SK-N-SH (cell line): ENCODE measurements at regions not wholly inside any gene's neighbourhood (a gene's known extent, or its start where the extent isn't known, plus 50 kb on each side); places are given as distances from the start of the nearest gene placed in this dataset.

Experiments used
- CTCF ChIA-PET: fragments of 300-600, 350-600 bp; formaldehyde crosslinking; extraction: SDS; loops from one replicate; lab custom pipeline; 2021; lab: Yijun Ruan, JAX
- POLR2A ChIA-PET: fragments of 350-600 bp; sonication (Branson Sonifier 250); formaldehyde crosslinking; extraction: SDS; loops from one replicate; lab custom pipeline; 2020; ENCODE audit warnings: antibody characterized with exemption, inconsistent platforms; lab: Yijun Ruan, JAX
- DNase-seq: peaks from one replicate; pipeline ENCODE4 v3.0.0; 2012
- H2AFZ ChIP-seq: fragments of 200-600 bp; sonication (generic); 2 replicates; pipeline ENCODE4 v1.8.1; 2016; ENCODE audit warnings: antibody characterized with exemption, mild to moderate bottlenecking, low read depth
- H3F3A ChIP-seq: fragments of 200-600 bp; sonication (generic); replicated peaks from 2 replicates; pipeline ENCODE3; 2016; ENCODE audit warnings: antibody characterized with exemption, mild to moderate bottlenecking; ENCODE audit not compliant: insufficient read depth
- H3K27ac ChIP-seq, 2 experiments: fragments of 200-500 bp in 1 of 2; fragments of 200-600 bp in 1 of 2; sonication (Bioruptor generic) in 1 of 2; sonication (generic), shearing (Covaris generic) in 1 of 2; 2 replicates each; pipeline versions ENCODE4 v1.5.1 to v1.6.1; 2014 to 2016; ENCODE audit warnings: low read depth in 2 of 2, inconsistent platforms in 1 of 2, low read length in 1 of 2, mild to moderate bottlenecking in 1 of 2, mixed read lengths in 1 of 2
- H3K27me3 ChIP-seq: fragments of 200-600 bp; sonication (generic), shearing (Covaris generic); 2 replicates; pipeline ENCODE4 v1.6.1; 2016; ENCODE audit warnings: mixed run types; ENCODE audit not compliant: insufficient read depth
- H3K36me3 ChIP-seq, 2 experiments: fragments of 200-500 bp in 1 of 2; fragments of 200-600 bp in 1 of 2; sonication (Bioruptor generic) in 1 of 2; sonication (generic) in 1 of 2; replicated peaks in 1 of 2; 2 replicates each; pipeline versions ENCODE3 to v1.5.1; 2014 to 2016; ENCODE audit warnings: low read length in 1 of 2, mild to moderate bottlenecking in 1 of 2; ENCODE audit not compliant: insufficient read depth in 2 of 2, control insufficient read depth in 1 of 2
- H3K4me1 ChIP-seq, 2 experiments: fragments of 200-500 bp in 1 of 2; fragments of 200-600 bp in 1 of 2; sonication (Bioruptor generic) in 1 of 2; sonication (generic), shearing (Covaris generic) in 1 of 2; 2 replicates each; pipeline versions ENCODE4 v1.5.1 to v1.6.1; 2014 to 2016; ENCODE audit warnings: low read depth in 1 of 2, low read length in 1 of 2, mixed run types in 1 of 2; ENCODE audit not compliant: insufficient read depth in 2 of 2, control insufficient read depth in 1 of 2
- H3K4me2 ChIP-seq: fragments of 200-600 bp; sonication (generic), shearing (Covaris generic); 2 replicates; pipeline ENCODE4 v1.6.1; 2017; ENCODE audit warnings: mixed run types
- H3K4me3 ChIP-seq, 2 experiments: fragments of 200-500 bp in 1 of 2; fragments of 200-600 bp in 1 of 2; sonication (Bioruptor generic) in 1 of 2; sonication (generic), shearing (Covaris generic) in 1 of 2; 2 replicates each; pipeline versions ENCODE4 v1.5.1 to v1.8.1; 2014 to 2016; ENCODE audit warnings: low read depth in 2 of 2, inconsistent platforms in 1 of 2, low read length in 1 of 2, mild to moderate bottlenecking in 1 of 2, mixed read lengths in 1 of 2, moderate library complexity in 1 of 2
- H3K79me2 ChIP-seq: fragments of 200-600 bp; sonication (generic); 2 replicates; pipeline ENCODE4 v1.8.1; 2017; ENCODE audit warnings: mild to moderate bottlenecking; ENCODE audit not compliant: insufficient read depth
- H3K9ac ChIP-seq: fragments of 200-600 bp; sonication (generic); 2 replicates; pipeline ENCODE4 v1.6.1; 2017; ENCODE audit warnings: mixed run types
- H3K9me2 ChIP-seq: fragments of 200-600 bp; sonication (generic); 2 replicates; pipeline ENCODE4 v1.6.1; 2017; ENCODE audit warnings: mixed run types
- H3K9me3 ChIP-seq: fragments of 200-600 bp; sonication (generic); 2 replicates; pipeline ENCODE4 v1.6.1; 2017; ENCODE audit warnings: mixed run types, mild to moderate bottlenecking, moderate library complexity
- H4K20me1 ChIP-seq: fragments of 200-600 bp; sonication (generic); 2 replicates; pipeline ENCODE4 v1.6.1; 2017; ENCODE audit warnings: mild to moderate bottlenecking, mixed run types; ENCODE audit not compliant: insufficient read depth
- CHD2 ChIP-seq: fragments of 150-350 bp; IDR thresholded peaks from 2 replicates; pipeline ENCODE4 v1.6.1; 2018; ENCODE audit warnings: low read length; ENCODE audit not compliant: partially characterized antibody
- ELF1 ChIP-seq: IDR thresholded peaks from 2 replicates; pipeline ENCODE4 v1.4.0; 2012
- EP300 ChIP-seq, 2 experiments: IDR thresholded peaks; 2 replicates each; pipeline versions ENCODE4 v1.4.0 to v1.6.1; 2012; ENCODE audit warnings: borderline replicate concordance in 1 of 2, low read depth in 1 of 2, low read length in 1 of 2
- FOSL2 ChIP-seq: IDR thresholded peaks from 2 replicates; pipeline ENCODE4 v1.4.0; 2012; ENCODE audit warnings: low read depth, mild to moderate bottlenecking, moderate library complexity, borderline replicate concordance
- FOXJ3 ChIP-seq: sonication (generic); formaldehyde crosslinking; IDR thresholded peaks from 2 replicates; pipeline ENCODE4 v1.5.1; 2020; ENCODE audit warnings: mild to moderate bottlenecking, missing genetic modification reagents
- FOXM1 ChIP-seq: IDR thresholded peaks from 2 replicates; pipeline ENCODE4 v1.4.0; 2012; ENCODE audit warnings: low read depth, mild to moderate bottlenecking
- GABPA ChIP-seq: IDR thresholded peaks from 2 replicates; pipeline ENCODE4 v1.4.0; 2012; ENCODE audit warnings: low read depth, mild to moderate bottlenecking
- MEF2A ChIP-seq: IDR thresholded peaks from 2 replicates; pipeline ENCODE4 v1.4.0; 2012; ENCODE audit warnings: low read depth, borderline replicate concordance
- NFIC ChIP-seq: IDR thresholded peaks from 2 replicates; pipeline ENCODE4 v1.4.0; 2012; ENCODE audit warnings: borderline replicate concordance
- RAD21 ChIP-seq: IDR thresholded peaks from 2 replicates; pipeline ENCODE4 v1.6.1; 2012; ENCODE audit warnings: mild to moderate bottlenecking, low read length
- RCOR1 ChIP-seq: fragments of 150-350 bp; IDR thresholded peaks from 2 replicates; pipeline ENCODE4 v1.6.1; 2017; ENCODE audit warnings: antibody characterized with exemption, low read length
- RFX5 ChIP-seq: IDR thresholded peaks from 2 replicates; pipeline ENCODE4 v1.6.1; 2012; ENCODE audit warnings: mild to moderate bottlenecking, improper control_type of control experiment, low read length
- SIN3A ChIP-seq: IDR thresholded peaks from 2 replicates; pipeline ENCODE4 v1.6.1; 2012; ENCODE audit warnings: low read depth, mild to moderate bottlenecking, low read length, moderate library complexity, borderline replicate concordance
- TCF12 ChIP-seq: IDR thresholded peaks from 2 replicates; pipeline ENCODE4 v1.4.0; 2012
- WGBS: methylation state at CpG from one replicate; pipeline ENCODE4 v1.1.6; 2017; ENCODE audit warnings: low lambda C conversion rate; 5-methylcytosine and 5-hydroxymethylcytosine counted together
- TF ChIP-seq, protein P1 (sequence below): IDR thresholded peaks from 2 replicates; pipeline ENCODE4; 2012
- TF ChIP-seq, protein P2 (sequence below): IDR thresholded peaks from 2 replicates; pipeline ENCODE4 v1.4.0; 2012; ENCODE audit warnings: low read depth, borderline replicate concordance
- TF ChIP-seq, protein P3 (sequence below): IDR thresholded peaks from 2 replicates; pipeline ENCODE4 v1.6.1; 2012; ENCODE audit warnings: mild to moderate bottlenecking, low read depth, low read length, moderate library complexity

DNA sequence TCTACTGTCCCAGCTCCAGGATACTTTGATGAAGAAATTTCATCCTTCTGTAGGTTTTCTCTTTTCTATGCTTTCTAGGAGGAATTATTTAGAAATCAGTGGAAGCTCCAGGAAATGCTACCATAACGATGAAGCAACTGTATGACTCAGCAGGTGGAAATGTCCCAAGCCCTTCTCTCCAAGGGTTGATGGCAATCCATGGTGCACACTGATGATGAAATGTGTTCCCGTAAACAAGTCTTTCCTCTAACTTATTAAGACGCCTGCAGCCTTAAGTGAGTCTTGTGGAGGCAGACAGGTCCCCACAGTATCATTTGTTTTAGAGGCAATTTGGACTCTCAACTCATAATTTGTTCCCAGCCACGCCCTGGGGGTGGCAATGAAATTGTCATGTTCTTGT lies 777.6 kb upstream of the SOX11 start:
- WGBS = 18% methylated on average over 4 of the region's 4 CpGs
- Histone ChIP-seq H3F3A (no peaks in the 10 kb centered on the region), H3K79me2 (no peaks in the 10 kb centered on the region), H3K27me3 (no peaks in the 10 kb centered on the region), H2AFZ (no peak overlapping the region), H3K9ac (no peak overlapping the region), H3K36me3 (no peaks in the 10 kb centered on the region), H3K4me1 (no peaks in the 10 kb centered on the region), H3K9me3 (no peaks in the 10 kb centered on the region), H3K4me3 (no peak overlapping the region), H3K27ac (no peak overlapping the region), H4K20me1 (no peaks in the 10 kb centered on the region), H3K9me2 (no peaks in the 10 kb centered on the region), H3K4me2 (no peak overlapping the region)
- TF ChIP-seq CHD2 (no peak), RAD21 (no peak), SIN3A (no peak), FOXM1 (no peak), EP300 (IDR thresholded peaks at IDR 0.05; ENCODE audit: borderline replicate concordance in 1 of 2, low read depth in 1 of 2, low read length in 1 of 2) (no peak), FOSL2 (no peak), MEF2A (no peak), TCF12 (no peak)
- TF ChIP-seq, protein P1, sequence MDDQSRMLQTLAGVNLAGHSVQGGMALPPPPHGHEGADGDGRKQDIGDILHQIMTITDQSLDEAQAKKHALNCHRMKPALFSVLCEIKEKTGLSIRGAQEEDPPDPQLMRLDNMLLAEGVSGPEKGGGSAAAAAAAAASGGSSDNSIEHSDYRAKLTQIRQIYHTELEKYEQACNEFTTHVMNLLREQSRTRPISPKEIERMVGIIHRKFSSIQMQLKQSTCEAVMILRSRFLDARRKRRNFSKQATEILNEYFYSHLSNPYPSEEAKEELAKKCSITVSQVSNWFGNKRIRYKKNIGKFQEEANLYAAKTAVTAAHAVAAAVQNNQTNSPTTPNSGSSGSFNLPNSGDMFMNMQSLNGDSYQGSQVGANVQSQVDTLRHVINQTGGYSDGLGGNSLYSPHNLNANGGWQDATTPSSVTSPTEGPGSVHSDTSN = no peak
- TF ChIP-seq, protein P2, sequence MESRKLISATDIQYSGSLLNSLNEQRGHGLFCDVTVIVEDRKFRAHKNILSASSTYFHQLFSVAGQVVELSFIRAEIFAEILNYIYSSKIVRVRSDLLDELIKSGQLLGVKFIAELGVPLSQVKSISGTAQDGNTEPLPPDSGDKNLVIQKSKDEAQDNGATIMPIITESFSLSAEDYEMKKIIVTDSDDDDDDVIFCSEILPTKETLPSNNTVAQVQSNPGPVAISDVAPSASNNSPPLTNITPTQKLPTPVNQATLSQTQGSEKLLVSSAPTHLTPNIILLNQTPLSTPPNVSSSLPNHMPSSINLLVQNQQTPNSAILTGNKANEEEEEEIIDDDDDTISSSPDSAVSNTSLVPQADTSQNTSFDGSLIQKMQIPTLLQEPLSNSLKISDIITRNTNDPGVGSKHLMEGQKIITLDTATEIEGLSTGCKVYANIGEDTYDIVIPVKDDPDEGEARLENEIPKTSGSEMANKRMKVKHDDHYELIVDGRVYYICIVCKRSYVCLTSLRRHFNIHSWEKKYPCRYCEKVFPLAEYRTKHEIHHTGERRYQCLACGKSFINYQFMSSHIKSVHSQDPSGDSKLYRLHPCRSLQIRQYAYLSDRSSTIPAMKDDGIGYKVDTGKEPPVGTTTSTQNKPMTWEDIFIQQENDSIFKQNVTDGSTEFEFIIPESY = no peak
- ChIA-PET CTCF (no interaction called here), POLR2A (no interaction called here)
- no peak for DNase-seq

DNA sequence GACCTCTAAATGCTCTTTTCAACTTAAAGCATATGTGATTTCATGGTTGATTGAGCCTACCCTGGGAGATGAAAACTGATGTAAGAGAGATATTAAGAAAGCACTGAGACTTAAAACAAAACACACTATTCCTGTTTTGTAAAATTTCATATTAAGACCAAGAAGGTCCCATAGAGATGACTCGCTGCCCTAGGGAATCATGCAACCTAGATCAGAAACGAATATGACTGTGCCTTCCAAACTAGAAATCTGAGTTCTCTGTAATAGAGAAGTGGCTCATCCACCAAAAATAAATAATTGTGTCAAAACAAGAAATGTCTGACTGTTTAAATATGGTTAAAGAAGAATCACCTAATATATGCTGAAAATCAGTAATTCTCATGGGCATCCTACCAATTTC lies 776.8 kb upstream of the SOX11 start:
- Histone ChIP-seq H3K27ac (no peak overlapping the region), H3F3A (no peaks in the 10 kb centered on the region), H3K4me2 (no peak overlapping the region), H3K9me2 (no peaks in the 10 kb centered on the region), H2AFZ (no peak overlapping the region), H3K4me1 (no peaks in the 10 kb centered on the region), H3K79me2 (no peaks in the 10 kb centered on the region), H3K27me3 (no peaks in the 10 kb centered on the region), H4K20me1 (no peaks in the 10 kb centered on the region), H3K36me3 (no peaks in the 10 kb centered on the region), H3K9ac (no peak overlapping the region), H3K9me3 (no peaks in the 10 kb centered on the region), H3K4me3 (no peak overlapping the region)
- ChIA-PET CTCF (interaction anchor here (0.6 kb wide), 1 partner anchor 14 kb away, joined by 3 read pairs; no protein-coding TSS in a partner anchor), POLR2A (no interaction called here)
- DNase-seq = no peak
- TF ChIP-seq RCOR1 = no peak
- no peak for TF ChIP-seq RFX5
- TF ChIP-seq FOSL2 = no peak
- TF ChIP-seq RAD21 = no peak
- no peak for TF ChIP-seq TCF12
- no peak for TF ChIP-seq FOXJ3 (CRISPR knock-in tag)
- TF ChIP-seq GABPA = no peak
- TF ChIP-seq NFIC = no peak
- TF ChIP-seq, protein P3, sequence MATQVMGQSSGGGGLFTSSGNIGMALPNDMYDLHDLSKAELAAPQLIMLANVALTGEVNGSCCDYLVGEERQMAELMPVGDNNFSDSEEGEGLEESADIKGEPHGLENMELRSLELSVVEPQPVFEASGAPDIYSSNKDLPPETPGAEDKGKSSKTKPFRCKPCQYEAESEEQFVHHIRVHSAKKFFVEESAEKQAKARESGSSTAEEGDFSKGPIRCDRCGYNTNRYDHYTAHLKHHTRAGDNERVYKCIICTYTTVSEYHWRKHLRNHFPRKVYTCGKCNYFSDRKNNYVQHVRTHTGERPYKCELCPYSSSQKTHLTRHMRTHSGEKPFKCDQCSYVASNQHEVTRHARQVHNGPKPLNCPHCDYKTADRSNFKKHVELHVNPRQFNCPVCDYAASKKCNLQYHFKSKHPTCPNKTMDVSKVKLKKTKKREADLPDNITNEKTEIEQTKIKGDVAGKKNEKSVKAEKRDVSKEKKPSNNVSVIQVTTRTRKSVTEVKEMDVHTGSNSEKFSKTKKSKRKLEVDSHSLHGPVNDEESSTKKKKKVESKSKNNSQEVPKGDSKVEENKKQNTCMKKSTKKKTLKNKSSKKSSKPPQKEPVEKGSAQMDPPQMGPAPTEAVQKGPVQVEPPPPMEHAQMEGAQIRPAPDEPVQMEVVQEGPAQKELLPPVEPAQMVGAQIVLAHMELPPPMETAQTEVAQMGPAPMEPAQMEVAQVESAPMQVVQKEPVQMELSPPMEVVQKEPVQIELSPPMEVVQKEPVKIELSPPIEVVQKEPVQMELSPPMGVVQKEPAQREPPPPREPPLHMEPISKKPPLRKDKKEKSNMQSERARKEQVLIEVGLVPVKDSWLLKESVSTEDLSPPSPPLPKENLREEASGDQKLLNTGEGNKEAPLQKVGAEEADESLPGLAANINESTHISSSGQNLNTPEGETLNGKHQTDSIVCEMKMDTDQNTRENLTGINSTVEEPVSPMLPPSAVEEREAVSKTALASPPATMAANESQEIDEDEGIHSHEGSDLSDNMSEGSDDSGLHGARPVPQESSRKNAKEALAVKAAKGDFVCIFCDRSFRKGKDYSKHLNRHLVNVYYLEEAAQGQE = no peak
- no peak for TF ChIP-seq ELF1
- TF ChIP-seq, protein P2 = no peak
- WGBS = 18% methylated on average over 2 of the region's 2 CpGs
